Small intestine (tissue), 7 donors: ENCODE measurements at regions not wholly inside any gene's neighbourhood (a gene's known extent, or its start where the extent isn't known, plus 50 kb on each side); places are given as distances from the start of the nearest gene placed in this dataset.

Experiments used
- DNase-seq, 2 donors: peaks; one replicate each; pipeline versions ENCODE4 v3.0.0 to v3.0.0-alpha.2; 2013
- FAIRE-seq: peaks from 2 replicates; lab custom pipeline; 2012; peaks lifted over from hg19 to GRCh38; lab: Jason Lieb, UNC
- H3K27ac ChIP-seq, 3 donors: one replicate each; pipeline ENCODE4 v1.5.1; 2013; ENCODE audit warnings: low read length in 2 of 3, mild to moderate bottlenecking in 2 of 3, control low read depth in 1 of 3, inconsistent platforms in 1 of 3, low read depth in 1 of 3, moderate library complexity in 1 of 3
- H3K27me3 ChIP-seq, 3 donors: one replicate each; pipeline ENCODE4 v1.6.1; 2013; ENCODE audit warnings: low read length in 3 of 3, inconsistent platforms in 1 of 3; ENCODE audit not compliant: control insufficient read depth in 3 of 3, insufficient read depth in 3 of 3
- H3K36me3 ChIP-seq, 3 donors: one replicate each; pipeline ENCODE4 v1.6.1; 2013; ENCODE audit warnings: low read length in 3 of 3, inconsistent platforms in 1 of 3, low read depth in 1 of 3, mild to moderate bottlenecking in 1 of 3, moderate library complexity in 1 of 3; ENCODE audit not compliant: control insufficient read depth in 3 of 3, insufficient read depth in 2 of 3
- H3K4me1 ChIP-seq, 3 donors: one replicate each; pipeline ENCODE4 v1.6.1; 2013; ENCODE audit warnings: low read length in 2 of 3, inconsistent platforms in 1 of 3, low read depth in 1 of 3, mild to moderate bottlenecking in 1 of 3, moderate library complexity in 1 of 3; ENCODE audit not compliant: control insufficient read depth in 3 of 3, insufficient read depth in 2 of 3
- H3K4me3 ChIP-seq, 3 donors: one replicate each; pipeline ENCODE4 v1.5.1; 2013; ENCODE audit warnings: low read length in 3 of 3, control low read depth in 1 of 3, inconsistent platforms in 1 of 3, low read depth in 1 of 3, mild to moderate bottlenecking in 1 of 3, moderate library complexity in 1 of 3
- H3K9me3 ChIP-seq, 2 donors: one replicate each; pipeline ENCODE4 v1.6.1; 2013; ENCODE audit warnings: low read depth in 1 of 2, low read length in 1 of 2; ENCODE audit not compliant: control insufficient read depth in 2 of 2, insufficient read depth in 1 of 2
- WGBS, 3 donors: extraction: QIAGEN DNeasy Blood & Tissue Kit; methylation state at CpG; one replicate each; pipeline ENCODE4 v1.1.7; 2013; 5-methylcytosine and 5-hydroxymethylcytosine counted together
- donor health status: healthy with polysubstance abuse.
- donor health status: control.
- donor health status: control.
- donor health status: Bipolar disorder and iron deficiency.
- donor health status: healthy.

GRCh38 chr2:138433995-138434951, 67.3 kb upstream of the SPOPL start:
- Histone ChIP-seq H3K27ac (no peak overlapping the region), H3K4me3 (no peak overlapping the region), H3K36me3 (no peaks in the 10 kb centered on the region), H3K9me3 (no peaks in the 10 kb centered on the region), H3K4me1 (peaks cover 0 to 11% (median 2%) of the 10 kb centered on the region in 3 donors), H3K27me3 (no peaks in the 10 kb centered on the region)
- 78 to 91% (median 87%) methylated on average over 8 of the region's 8 CpGs for WGBS, 3 donors
- FAIRE-seq (no peak), DNase-seq (peak in 1 of 2 donors; percentile 35)

- 65 to 72% (median 71%) methylated on average over 1 of the region's 1 CpG for WGBS, 3 donors
- Histone ChIP-seq H3K27me3 (no peaks in the 10 kb centered on the region), H3K36me3 (no peaks in the 10 kb centered on the region), H3K9me3 (no peaks in the 10 kb centered on the region), H3K27ac (no peak overlapping the region), H3K4me3 (no peak overlapping the region), H3K4me1 (peaks cover 0 to 14% (median 2%) of the 10 kb centered on the region in 3 donors)
- FAIRE-seq (no peak), DNase-seq (no peak)
These were observed 65.9 kb upstream of the SPOPL start for GRCh38 chr2:138435701-138436100.

- Histone ChIP-seq H3K9me3 (no peaks in the 10 kb centered on the region), H3K4me3 (no peak overlapping the region), H3K27me3 (no peaks in the 10 kb centered on the region), H3K4me1 (peaks cover 0 to 8% (median 2%) of the 10 kb centered on the region in 3 donors), H3K36me3 (no peaks in the 10 kb centered on the region), H3K27ac (no peak overlapping the region)
- no peak for DNase-seq
- WGBS, 3 donors = 76 to 89% (median 86%) methylated on average over 2 of the region's 2 CpGs
- FAIRE-seq = no peak
These were observed 61.8 kb upstream of the SPOPL start for GRCh38 chr2:138439733-138440132.

- WGBS, 3 donors = 67 to 87% (median 83%) methylated on average over 1 of the region's 1 CpG
- peaks cover 0 to 7% (median 2%) of the 10 kb centered on the region in 3 donors for H3K4me1 ChIP-seq
- no peak for FAIRE-seq
- H3K4me3 ChIP-seq = no peak overlapping the region
- no peaks in the 10 kb centered on the region for H3K27me3 ChIP-seq
- no peak overlapping the region for H3K27ac ChIP-seq
- H3K36me3 ChIP-seq = no peaks in the 10 kb centered on the region
- peak in 1 of 2 donors; percentile 31 for DNase-seq
- no peaks in the 10 kb centered on the region for H3K9me3 ChIP-seq
These were observed 60.8 kb upstream of the SPOPL start for GRCh38 chr2:138440759-138441158.

- H3K36me3 ChIP-seq = no peaks in the 10 kb centered on the region
- DNase-seq = no peak
- H3K4me1 ChIP-seq = peaks cover 0 to 7% (median 2%) of the 10 kb centered on the region in 3 donors
- H3K4me3 ChIP-seq = no peak overlapping the region
- 88 to 94% (median 91%) methylated on average over 3 of the region's 3 CpGs for WGBS, 3 donors
- no peaks in the 10 kb centered on the region for H3K27me3 ChIP-seq
- no peak for FAIRE-seq
- H3K9me3 ChIP-seq = no peaks in the 10 kb centered on the region
- H3K27ac ChIP-seq = no peak overlapping the region
These were observed 59.7 kb upstream of the SPOPL start for GRCh38 chr2:138441916-138442315.

- Histone ChIP-seq H3K36me3 (no peaks in the 10 kb centered on the region), H3K27me3 (no peaks in the 10 kb centered on the region), H3K9me3 (no peaks in the 10 kb centered on the region), H3K4me3 (no peak overlapping the region), H3K27ac (no peak overlapping the region), H3K4me1 (peaks cover 0 to 7% (median 0%) of the 10 kb centered on the region in 3 donors)
- DNase-seq (no peak), FAIRE-seq (no peak)
- 63 to 86% (median 79%) methylated on average over 4 of the region's 4 CpGs for WGBS, 3 donors
These were observed 57.2 kb upstream of the SPOPL start for GRCh38 chr2:138444411-138444810.

- H3K36me3 ChIP-seq = no peaks in the 10 kb centered on the region
- no peak overlapping the region for H3K4me3 ChIP-seq
- no peak for DNase-seq
- H3K9me3 ChIP-seq = no peaks in the 10 kb centered on the region
- H3K27ac ChIP-seq = no peak overlapping the region
- H3K4me1 ChIP-seq = peaks cover 0 to 7% (median 0%) of the 10 kb centered on the region in 3 donors
- WGBS, 3 donors = 83 to 92% (median 88%) methylated on average over 1 of the region's 1 CpG
- FAIRE-seq = no peak
- H3K27me3 ChIP-seq = no peaks in the 10 kb centered on the region
These were observed 56.3 kb upstream of the SPOPL start for GRCh38 chr2:138445227-138445626.

GRCh38 chr2:138446043-138446442, 55.5 kb upstream of the SPOPL start:
- Histone ChIP-seq H3K4me1 (peaks cover 0 to under 1% (median 0%) of the 10 kb centered on the region in 3 donors), H3K4me3 (no peak overlapping the region), H3K9me3 (no peaks in the 10 kb centered on the region), H3K27me3 (no peaks in the 10 kb centered on the region), H3K36me3 (no peaks in the 10 kb centered on the region), H3K27ac (no peak overlapping the region)
- WGBS, 3 donors = 57 to 71% (median 58%) methylated on average over 5 of the region's 5 CpGs
- peak; percentile 3 to 29 for DNase-seq
- no peak for FAIRE-seq
